ENCODE measurements at regions not wholly inside any gene's neighbourhood (a gene's known extent, or its start where the extent isn't known, plus 50 kb on each side); places are given as distances from the start of the nearest gene placed in this dataset.

DNA sequence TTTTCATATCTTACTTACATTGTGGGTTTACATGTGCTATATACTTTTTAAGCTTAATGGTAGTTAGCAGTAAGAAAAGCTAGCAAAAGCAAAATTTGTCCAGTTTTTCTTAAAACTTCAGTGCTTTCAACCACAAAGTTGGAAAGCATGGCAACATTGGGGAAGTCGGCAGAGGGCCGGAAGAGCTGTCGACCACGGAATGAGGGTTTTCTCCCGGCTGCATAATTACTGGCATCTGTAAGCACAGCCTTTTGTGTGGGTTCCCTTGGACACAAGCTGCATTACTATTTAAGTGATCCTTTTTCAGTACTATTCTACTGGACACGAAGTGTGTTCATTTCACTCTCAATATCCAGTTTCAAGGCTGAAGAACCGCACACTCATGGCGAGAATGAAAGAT, 560.4 kb downstream of the ANKRD50 start:
- no CpG with 5 or more reads among the region's 8 CpGs for WGBS, 2 donors (ENCODE audit: extremely low coverage in 2 of 2, insufficient read length in 2 of 2, insufficient replicate concordance in 1 of 2)
- H2BK120ac ChIP-seq (ENCODE audit: low read depth, low read length), result no peak overlapping the region
- peaks cover 0 to 4% of the 10 kb centered on the region in 2 donors for H3K9me3 ChIP-seq (replicated peaks in 1 of 2; ENCODE audit: control insufficient read depth in 2 of 2, insufficient read depth in 1 of 2, low read depth in 1 of 2, low read length in 2 of 2)
- H3K18ac ChIP-seq (ENCODE audit: low read length), result no peak overlapping the region
- H3K4ac ChIP-seq (ENCODE audit: low read length), result no peak overlapping the region
- peaks cover 0 to 9% of the 10 kb centered on the region in 2 donors for H3K4me1 ChIP-seq (ENCODE audit: control insufficient read depth in 2 of 2, insufficient read depth in 1 of 2, low read depth in 1 of 2, low read length in 2 of 2)
- H3K14ac ChIP-seq (ENCODE audit: low read length), result no peak overlapping the region
- no peaks in the 10 kb centered on the region for H3K36me3 ChIP-seq (replicated peaks in 1 of 2; ENCODE audit: control insufficient read depth in 2 of 2, insufficient read depth in 2 of 2, low read length in 2 of 2)
- no peak for DNase-seq (ENCODE audit: low spot score)
- no peak overlapping the region for H2BK15ac ChIP-seq (ENCODE audit: low read length)
- no peak overlapping the region for H2BK5ac ChIP-seq (ENCODE audit: low read length)
- no peak overlapping the region for H2BK12ac ChIP-seq (ENCODE audit: low read length)
- no peak overlapping the region for H3K23ac ChIP-seq (ENCODE audit: low read depth, low read length, poor library complexity)
- H2AFZ ChIP-seq (ENCODE audit: low read length), result peak overlapping the region; percentile 81
- H3K27me3 ChIP-seq (ENCODE audit: control insufficient read depth in 3 of 3, insufficient read depth in 3 of 3, low read depth in 1 of 3, low read length in 3 of 3), result no peaks in the 10 kb centered on the region
- no peak overlapping the region for H2AK5ac ChIP-seq (ENCODE audit: low read depth, low read length)
- H3K4me3 ChIP-seq (ENCODE audit: low read length in 2 of 2), result no peak overlapping the region
- no peaks in the 10 kb centered on the region for H3K79me1 ChIP-seq (ENCODE audit: low read depth, low read length)
- H4K91ac ChIP-seq (ENCODE audit: low read depth, low read length, poor library complexity), result no peak overlapping the region
- no peak overlapping the region for H3K27ac ChIP-seq (replicated peaks; ENCODE audit: low read length)
- H3K4me2 ChIP-seq (ENCODE audit: insufficient read depth, low read length, poor library complexity, severe bottlenecking), result no peak overlapping the region
- no peak overlapping the region for H3K9ac ChIP-seq (ENCODE audit: low read depth, low read length, poor library complexity)
- H4K8ac ChIP-seq (ENCODE audit: low read depth, low read length), result no peak overlapping the region

DNA sequence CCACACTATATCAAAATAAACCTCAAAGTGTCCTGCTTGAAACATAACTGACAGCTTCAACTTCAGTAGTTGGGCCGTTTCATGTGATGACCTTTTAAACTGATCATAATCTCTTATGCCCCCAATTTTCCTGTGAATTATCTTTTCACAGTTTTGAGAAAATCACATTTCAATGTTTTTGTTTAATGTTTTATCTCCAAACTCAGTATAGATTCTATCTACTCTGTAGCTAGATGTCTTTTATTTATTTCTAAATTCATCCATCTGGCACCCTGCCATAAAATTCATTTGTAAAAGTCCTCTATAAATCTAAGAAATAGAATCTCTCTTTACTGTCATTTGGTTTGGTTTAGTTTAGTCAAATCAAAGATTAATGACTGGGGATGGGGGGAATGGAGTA, 557.3 kb downstream of the ANKRD50 start:
- no peak overlapping the region for H3K4me3 ChIP-seq (ENCODE audit: low read length in 2 of 2)
- H3K4me2 ChIP-seq (ENCODE audit: insufficient read depth, low read length, poor library complexity, severe bottlenecking), result no peak overlapping the region
- H3K9ac ChIP-seq (ENCODE audit: low read depth, low read length, poor library complexity), result no peak overlapping the region
- H3K23ac ChIP-seq (ENCODE audit: low read depth, low read length, poor library complexity), result no peak overlapping the region
- no peak overlapping the region for H3K4ac ChIP-seq (ENCODE audit: low read length)
- H4K91ac ChIP-seq (ENCODE audit: low read depth, low read length, poor library complexity), result no peak overlapping the region
- no peak overlapping the region for H2BK12ac ChIP-seq (ENCODE audit: low read length)
- no peak overlapping the region for H3K18ac ChIP-seq (ENCODE audit: low read length)
- no peak overlapping the region for H2BK15ac ChIP-seq (ENCODE audit: low read length)
- no peak overlapping the region for H3K27ac ChIP-seq (replicated peaks; ENCODE audit: low read length)
- H4K8ac ChIP-seq (ENCODE audit: low read depth, low read length), result no peak overlapping the region
- no peak overlapping the region for H2AFZ ChIP-seq (ENCODE audit: low read length)
- peaks cover 0 to 4% of the 10 kb centered on the region in 2 donors for H3K9me3 ChIP-seq (replicated peaks in 1 of 2; ENCODE audit: control insufficient read depth in 2 of 2, insufficient read depth in 1 of 2, low read depth in 1 of 2, low read length in 2 of 2)
- DNase-seq (ENCODE audit: low spot score), result no peak
- H2BK120ac ChIP-seq (ENCODE audit: low read depth, low read length), result no peak overlapping the region
- no peaks in the 10 kb centered on the region for H3K79me1 ChIP-seq (ENCODE audit: low read depth, low read length)
- H3K14ac ChIP-seq (ENCODE audit: low read length), result no peak overlapping the region
- H2AK5ac ChIP-seq (ENCODE audit: low read depth, low read length), result no peak overlapping the region
- no CpG with 5 or more reads among the region's 1 CpG for WGBS, 2 donors (ENCODE audit: extremely low coverage in 2 of 2, insufficient read length in 2 of 2, insufficient replicate concordance in 1 of 2)
- no peaks in the 10 kb centered on the region for H3K27me3 ChIP-seq (ENCODE audit: control insufficient read depth in 3 of 3, insufficient read depth in 3 of 3, low read depth in 1 of 3, low read length in 3 of 3)
- H2BK5ac ChIP-seq (ENCODE audit: low read length), result no peak overlapping the region
- peaks cover 0 to 9% of the 10 kb centered on the region in 2 donors for H3K4me1 ChIP-seq (ENCODE audit: control insufficient read depth in 2 of 2, insufficient read depth in 1 of 2, low read depth in 1 of 2, low read length in 2 of 2)
- no peaks in the 10 kb centered on the region for H3K36me3 ChIP-seq (replicated peaks in 1 of 2; ENCODE audit: control insufficient read depth in 2 of 2, insufficient read depth in 2 of 2, low read length in 2 of 2)

DNA sequence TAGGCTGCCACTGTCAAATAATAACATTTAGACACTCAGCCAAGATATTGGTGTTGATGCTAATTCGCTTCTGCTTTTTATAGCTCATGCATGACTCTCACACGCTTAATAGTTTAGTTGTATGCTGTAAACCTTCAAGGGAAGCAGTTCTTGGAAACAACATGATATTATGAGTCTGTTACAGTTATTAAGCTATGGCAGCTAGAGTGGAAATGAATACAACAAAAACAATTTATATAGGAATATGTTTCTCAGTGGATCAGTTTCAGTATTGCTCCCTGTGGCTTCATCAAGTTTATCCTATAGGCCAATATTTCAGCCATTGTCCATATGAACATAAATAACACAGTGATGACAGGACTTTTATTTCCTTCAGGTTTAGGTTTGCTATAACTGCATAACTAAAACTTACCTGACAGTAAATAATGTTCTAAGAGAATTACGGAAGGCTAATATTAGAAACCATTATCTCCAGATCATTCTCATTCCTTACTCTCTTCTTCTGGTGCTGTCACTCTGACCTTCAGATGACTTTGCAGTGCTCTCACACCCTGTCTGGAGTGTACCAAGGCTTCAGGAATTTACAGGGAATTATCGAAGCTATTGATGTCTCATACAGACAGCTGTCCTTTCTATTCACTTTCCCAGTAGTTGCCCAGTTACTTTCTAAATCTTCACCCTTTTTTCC, 555.0 kb downstream of the ANKRD50 start:
- Histone ChIP-seq H2BK5ac (ENCODE audit: low read length) (no peak overlapping the region), H3K27me3 (ENCODE audit: control insufficient read depth in 3 of 3, insufficient read depth in 3 of 3, low read depth in 1 of 3, low read length in 3 of 3) (no peaks in the 10 kb centered on the region), H3K4me3 (ENCODE audit: low read length in 2 of 2) (no peak overlapping the region), H2AK5ac (ENCODE audit: low read depth, low read length) (no peak overlapping the region), H3K36me3 (replicated peaks in 1 of 2; ENCODE audit: control insufficient read depth in 2 of 2, insufficient read depth in 2 of 2, low read length in 2 of 2) (no peaks in the 10 kb centered on the region), H3K27ac (replicated peaks; ENCODE audit: low read length) (no peak overlapping the region), H3K4me2 (ENCODE audit: insufficient read depth, low read length, poor library complexity, severe bottlenecking) (no peak overlapping the region), H3K9me3 (replicated peaks in 1 of 2; ENCODE audit: control insufficient read depth in 2 of 2, insufficient read depth in 1 of 2, low read depth in 1 of 2, low read length in 2 of 2) (no peaks in the 10 kb centered on the region), H2BK15ac (ENCODE audit: low read length) (no peak overlapping the region), H3K9ac (ENCODE audit: low read depth, low read length, poor library complexity) (no peak overlapping the region), H2BK120ac (ENCODE audit: low read depth, low read length) (no peak overlapping the region), H4K8ac (ENCODE audit: low read depth, low read length) (no peak overlapping the region), H2AFZ (ENCODE audit: low read length) (no peak overlapping the region), H4K91ac (ENCODE audit: low read depth, low read length, poor library complexity) (no peak overlapping the region), H3K79me1 (ENCODE audit: low read depth, low read length) (no peaks in the 10 kb centered on the region), H3K23ac (ENCODE audit: low read depth, low read length, poor library complexity) (no peak overlapping the region), H3K4ac (ENCODE audit: low read length) (no peak overlapping the region), H3K18ac (ENCODE audit: low read length) (no peak overlapping the region), H3K4me1 (ENCODE audit: control insufficient read depth in 2 of 2, insufficient read depth in 1 of 2, low read depth in 1 of 2, low read length in 2 of 2) (peaks cover 0 to 2% of the 10 kb centered on the region in 2 donors), H3K14ac (ENCODE audit: low read length) (no peak overlapping the region), H2BK12ac (ENCODE audit: low read length) (no peak overlapping the region)
- DNase-seq (ENCODE audit: low spot score), result no peak
- WGBS, 2 donors (ENCODE audit: extremely low coverage in 2 of 2, insufficient read length in 2 of 2, insufficient replicate concordance in 1 of 2), result no CpG with 5 or more reads among the region's 4 CpGs

DNA sequence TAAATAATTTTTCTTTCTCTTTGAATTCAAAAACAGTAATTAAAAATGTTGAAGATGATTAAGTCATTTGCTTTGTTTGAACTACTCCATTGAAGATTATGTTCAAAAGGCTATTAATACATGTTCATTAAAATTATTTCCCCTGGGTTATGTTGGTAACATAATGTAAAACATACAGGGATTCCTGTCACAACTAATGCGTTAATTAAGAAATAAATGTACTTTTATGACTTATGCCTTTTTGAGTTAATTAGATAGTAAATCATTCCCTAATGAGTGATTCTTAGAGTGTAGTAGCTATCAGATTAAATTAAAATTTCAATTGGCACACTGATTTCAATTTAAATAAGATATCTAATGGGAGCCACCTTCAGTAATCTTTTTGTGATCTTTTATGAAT, 549.1 kb downstream of the ANKRD50 start:
- no peak overlapping the region for H3K4me3 ChIP-seq (ENCODE audit: low read length in 2 of 2)
- no peak overlapping the region for H3K9ac ChIP-seq (ENCODE audit: low read depth, low read length, poor library complexity)
- H2BK15ac ChIP-seq (ENCODE audit: low read length), result no peak overlapping the region
- H3K14ac ChIP-seq (ENCODE audit: low read length), result no peak overlapping the region
- no peak overlapping the region for H2AK5ac ChIP-seq (ENCODE audit: low read depth, low read length)
- DNase-seq (ENCODE audit: low spot score), result no peak
- H3K79me1 ChIP-seq (ENCODE audit: low read depth, low read length), result no peaks in the 10 kb centered on the region
- H3K27me3 ChIP-seq (ENCODE audit: control insufficient read depth in 3 of 3, insufficient read depth in 3 of 3, low read depth in 1 of 3, low read length in 3 of 3), result no peaks in the 10 kb centered on the region
- H4K8ac ChIP-seq (ENCODE audit: low read depth, low read length), result no peak overlapping the region
- H2AFZ ChIP-seq (ENCODE audit: low read length), result no peak overlapping the region
- H3K18ac ChIP-seq (ENCODE audit: low read length), result no peak overlapping the region
- H3K36me3 ChIP-seq (replicated peaks in 1 of 2; ENCODE audit: control insufficient read depth in 2 of 2, insufficient read depth in 2 of 2, low read length in 2 of 2), result no peaks in the 10 kb centered on the region
- peaks cover 0 to under 1% of the 10 kb centered on the region in 2 donors for H3K9me3 ChIP-seq (replicated peaks in 1 of 2; ENCODE audit: control insufficient read depth in 2 of 2, insufficient read depth in 1 of 2, low read depth in 1 of 2, low read length in 2 of 2)
- no peak overlapping the region for H3K4me2 ChIP-seq (ENCODE audit: insufficient read depth, low read length, poor library complexity, severe bottlenecking)
- no peak overlapping the region for H3K27ac ChIP-seq (replicated peaks; ENCODE audit: low read length)
- H2BK12ac ChIP-seq (ENCODE audit: low read length), result no peak overlapping the region
- H3K4me1 ChIP-seq (ENCODE audit: control insufficient read depth in 2 of 2, insufficient read depth in 1 of 2, low read depth in 1 of 2, low read length in 2 of 2), result no peaks in the 10 kb centered on the region
- no peak overlapping the region for H4K91ac ChIP-seq (ENCODE audit: low read depth, low read length, poor library complexity)
- H2BK120ac ChIP-seq (ENCODE audit: low read depth, low read length), result no peak overlapping the region
- no CpG with 5 or more reads among the region's 1 CpG for WGBS, 2 donors (ENCODE audit: extremely low coverage in 2 of 2, insufficient read length in 2 of 2, insufficient replicate concordance in 1 of 2)
- H3K23ac ChIP-seq (ENCODE audit: low read depth, low read length, poor library complexity), result no peak overlapping the region
- no peak overlapping the region for H2BK5ac ChIP-seq (ENCODE audit: low read length)
- no peak overlapping the region for H3K4ac ChIP-seq (ENCODE audit: low read length)
